MV-4-11 (cell line): ENCODE measurements at regions not wholly inside any gene's neighbourhood (a gene's known extent, or its start where the extent isn't known, plus 50 kb on each side); places are given as distances from the start of the nearest gene placed in this dataset.

Source experiments
- DNase-seq: peaks from one replicate; lab custom pipeline; 2025; lab: John Stamatoyannopoulos, UW

DNA sequence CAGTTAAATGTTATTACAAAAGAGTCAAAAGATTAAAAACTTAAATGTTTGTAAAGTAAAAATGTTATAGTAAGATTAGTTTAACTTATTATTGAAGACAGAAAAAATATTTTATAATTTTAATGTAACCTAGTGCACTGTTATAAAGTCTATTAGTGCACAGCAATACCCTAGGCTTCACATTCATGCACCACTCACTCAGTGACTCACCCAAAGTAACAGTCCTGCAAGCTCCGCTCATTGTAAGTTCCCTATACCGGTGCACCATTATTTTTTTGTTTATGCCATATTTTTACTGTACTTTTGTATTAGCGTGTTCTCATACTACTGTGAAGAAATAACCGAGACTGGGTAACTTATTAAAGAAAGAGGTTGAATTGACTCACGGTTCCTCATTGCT, 759.7 kb upstream of the CDH7 start:
- no peak for DNase-seq

DNA sequence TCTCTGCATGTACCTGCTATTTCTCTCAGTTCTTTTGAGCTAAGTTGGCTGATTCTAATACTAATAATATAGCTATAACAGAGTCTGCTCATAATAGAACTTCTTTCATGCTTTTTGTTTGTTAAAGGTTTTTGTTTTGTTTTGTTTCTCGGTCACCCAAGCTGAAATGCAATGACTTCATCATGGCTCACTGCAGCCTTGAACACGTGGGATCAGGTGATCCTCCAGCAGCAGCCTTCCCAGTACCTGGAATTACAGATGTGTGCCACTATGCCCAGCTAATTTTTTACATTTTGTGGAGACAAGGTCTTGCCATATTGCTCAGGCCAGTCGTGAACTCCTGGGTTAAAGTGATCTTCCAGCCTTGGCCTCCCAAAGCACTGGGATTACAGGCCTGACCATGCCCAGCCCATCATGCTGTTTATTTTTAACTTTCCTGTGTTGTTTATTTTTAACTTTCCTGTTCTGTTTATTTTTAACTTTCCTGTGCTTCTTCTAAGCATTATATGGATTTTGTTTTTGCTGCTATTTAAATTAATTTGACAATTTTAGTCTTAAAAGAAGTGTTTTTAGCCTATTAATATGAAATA, 763.8 kb upstream of the CDH7 start:
- no peak for DNase-seq

DNA sequence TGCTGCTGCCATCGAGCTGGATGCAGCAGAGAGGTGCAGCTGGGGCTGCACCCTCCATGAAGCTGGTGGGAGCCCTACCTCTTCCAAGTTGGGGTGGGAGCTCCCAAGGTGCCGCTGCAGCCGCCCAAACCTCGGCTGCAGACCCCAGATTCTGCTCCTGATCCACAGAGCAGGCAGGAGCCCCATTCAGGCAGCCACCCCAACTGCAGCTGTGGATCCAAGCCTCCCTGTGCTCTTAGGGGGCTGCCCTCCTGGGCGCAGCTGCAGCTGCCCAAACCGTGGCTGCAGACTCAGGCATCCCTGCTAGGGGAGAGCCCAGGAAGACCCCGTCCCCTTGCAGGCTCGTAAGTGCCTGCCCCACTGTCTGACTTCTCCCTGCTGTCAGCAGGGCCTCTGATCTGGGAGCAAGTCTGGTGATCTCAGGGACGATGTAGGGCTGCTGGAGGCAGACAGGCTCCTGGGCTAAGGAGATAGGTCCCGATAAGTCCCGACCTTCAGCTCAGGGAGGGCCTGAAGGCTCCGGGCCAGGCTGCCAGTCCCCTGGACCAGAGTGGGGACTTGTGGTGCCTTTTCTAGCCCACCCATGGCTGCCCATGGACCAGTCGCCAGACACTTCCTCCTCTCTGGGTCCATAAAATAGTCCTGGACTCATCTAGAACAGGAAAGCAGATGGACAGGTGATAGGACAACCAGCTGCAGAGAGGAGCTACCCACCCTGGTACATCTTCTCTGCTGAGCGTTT, 767.1 kb upstream of the CDH7 start:
- DNase-seq, result no peak

DNA sequence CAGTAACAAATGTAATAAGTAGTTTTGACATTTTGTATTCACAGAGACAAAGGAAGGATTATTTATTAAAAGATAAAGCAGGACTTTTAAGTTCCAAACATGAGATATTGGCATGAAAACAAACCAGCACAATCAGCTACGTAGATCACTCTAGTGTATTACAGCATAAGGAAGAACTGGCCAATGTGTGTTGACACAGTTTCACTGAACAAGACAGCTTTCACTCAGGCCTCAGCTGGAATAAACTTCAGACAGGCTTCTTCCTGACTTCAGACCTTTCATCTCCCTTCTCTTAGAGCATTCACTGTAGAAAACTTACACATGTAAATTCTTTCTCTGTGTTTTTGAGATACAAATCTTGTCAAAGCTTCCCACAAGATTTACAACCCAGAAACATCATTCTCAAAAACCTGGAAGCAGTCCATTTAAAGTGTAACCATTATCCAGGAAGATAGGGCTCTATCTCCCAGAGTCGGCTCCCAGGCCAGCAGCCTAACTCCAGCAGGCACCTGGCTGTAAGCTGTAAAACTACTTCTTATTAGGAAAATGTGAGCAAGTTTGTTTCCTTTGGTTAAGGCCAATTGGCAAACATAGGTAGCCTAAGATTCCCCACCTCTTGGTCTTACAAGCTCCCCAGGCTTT, 768.3 kb upstream of the CDH7 start:
- DNase-seq, result no peak

DNA sequence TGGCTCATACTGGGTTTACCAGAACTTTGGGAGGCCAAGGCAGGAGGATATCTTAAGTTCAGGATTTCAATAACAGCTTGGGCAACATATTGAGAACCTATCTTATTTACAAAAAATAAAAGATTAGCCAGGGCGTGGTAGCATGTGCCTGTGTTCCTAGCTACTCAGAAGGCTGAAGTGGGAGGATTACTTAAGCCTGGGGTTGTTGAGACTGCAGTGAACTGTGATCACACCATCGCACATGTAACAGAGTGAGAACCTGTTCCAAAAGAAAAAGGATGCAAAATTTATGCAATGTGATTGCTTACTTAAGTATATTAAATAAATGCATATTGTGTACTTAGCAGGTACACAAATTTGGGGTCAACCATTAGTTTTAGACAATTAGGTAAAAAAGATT, 768.9 kb upstream of the CDH7 start:
- no peak for DNase-seq

DNA sequence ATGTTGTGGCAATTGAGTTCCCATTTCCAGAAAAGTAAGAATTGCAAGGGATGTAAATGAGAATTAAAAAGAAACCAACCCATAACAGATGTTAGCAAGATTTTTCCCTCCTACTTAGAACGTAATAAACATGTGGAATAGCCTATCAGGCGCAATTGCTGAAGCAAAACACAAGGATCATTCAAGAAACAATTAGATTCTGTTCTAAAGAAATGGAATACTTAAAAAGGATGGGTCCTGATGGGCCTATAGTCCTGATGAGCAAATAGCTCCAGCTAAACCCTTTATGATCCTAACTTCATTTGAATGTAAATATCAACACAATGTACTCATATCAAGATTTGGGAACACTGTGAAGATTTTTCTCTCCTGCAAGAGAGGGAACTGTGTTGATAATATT, 771.0 kb upstream of the CDH7 start:
- DNase-seq, result no peak

DNA sequence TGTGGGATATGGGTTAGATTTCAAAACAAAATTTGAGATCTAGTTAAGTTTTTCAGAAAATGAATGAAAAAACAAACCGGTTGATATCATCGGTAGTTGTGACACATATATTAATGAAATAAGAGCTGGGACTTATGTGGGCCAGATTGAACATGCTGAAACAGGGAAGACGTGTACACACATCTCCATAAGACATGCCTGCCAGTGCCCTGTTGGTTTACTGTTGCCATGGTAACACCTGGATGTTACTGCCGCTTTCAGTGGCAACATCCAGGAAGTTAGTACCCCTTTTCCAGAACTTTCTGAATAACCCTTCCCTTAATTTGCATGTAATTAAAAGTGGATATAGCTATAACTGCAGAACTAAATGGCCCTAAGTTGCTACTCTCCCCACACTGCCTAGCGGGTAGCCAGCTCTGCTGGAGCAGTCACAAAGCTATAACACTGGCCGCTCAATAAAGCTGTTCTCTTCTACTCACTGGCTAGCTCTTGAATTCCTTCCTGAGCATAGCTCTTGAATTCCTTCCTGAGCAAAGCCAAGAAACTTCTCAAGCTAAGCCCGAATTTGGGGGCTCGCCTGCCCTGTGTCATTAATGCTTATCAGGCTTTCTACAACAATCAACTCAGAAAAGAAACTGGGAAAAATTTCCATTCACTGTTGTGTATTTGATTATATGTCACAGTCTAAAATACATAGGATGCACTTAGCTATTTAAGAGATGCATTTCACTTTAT, 776.3 kb upstream of the CDH7 start:
- DNase-seq, result no peak

DNA sequence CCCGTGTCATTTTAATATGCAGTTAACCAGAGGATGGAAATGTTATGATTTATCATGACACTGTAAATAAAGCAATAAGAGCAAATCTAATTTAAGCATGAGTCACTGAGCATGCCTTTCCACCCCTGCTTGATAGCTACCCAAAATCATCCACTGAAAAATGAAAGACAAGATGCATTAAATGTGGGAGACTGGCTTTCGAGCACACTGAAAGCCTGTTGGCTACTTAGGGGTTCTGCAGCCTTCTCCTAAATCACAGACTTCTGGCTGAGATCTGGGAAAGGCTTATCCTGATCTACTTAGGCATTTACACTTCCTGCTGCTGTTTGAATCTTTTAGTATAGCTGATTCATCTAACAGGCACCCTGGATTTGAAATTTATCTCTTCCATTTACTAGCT, 778.3 kb upstream of the CDH7 start:
- DNase-seq, result no peak

DNA sequence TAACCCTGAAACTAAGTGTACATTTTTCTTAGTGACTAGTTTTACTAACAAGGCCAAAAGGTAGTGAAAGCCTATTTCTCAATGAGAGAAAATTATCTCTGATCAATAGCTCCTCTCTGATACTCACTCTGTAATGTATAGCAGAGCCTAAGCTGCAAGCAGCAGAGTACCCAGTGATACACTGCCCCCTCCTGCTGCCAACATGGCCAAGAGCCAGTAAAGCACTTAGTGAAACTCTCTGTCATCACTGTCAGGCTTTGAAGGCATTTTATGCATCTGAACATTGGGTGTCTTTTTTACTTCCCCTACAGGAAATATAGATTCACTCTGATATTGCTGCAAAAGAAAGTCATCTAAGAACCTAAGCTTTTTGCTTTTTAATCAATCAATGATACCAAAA, 784.1 kb upstream of the CDH7 start:
- no peak for DNase-seq

DNA sequence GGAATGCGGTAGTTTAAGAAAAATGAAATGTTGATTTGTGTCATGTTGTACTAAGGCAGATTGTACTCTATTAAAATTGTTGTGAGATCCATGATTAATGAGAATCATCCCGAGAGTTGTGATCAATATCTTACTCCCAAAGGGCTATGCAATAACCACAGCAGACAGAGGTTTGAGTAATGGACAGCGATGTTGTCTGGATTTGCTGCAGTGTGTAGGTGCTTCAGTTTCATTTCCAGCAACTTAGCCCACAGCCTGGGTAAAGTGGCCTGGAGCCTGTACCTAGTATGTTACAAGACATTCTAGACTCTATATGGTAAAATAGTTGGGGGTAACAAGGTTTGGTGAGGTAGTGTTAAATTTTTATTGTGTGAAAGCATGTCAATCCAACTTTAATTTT, 794.3 kb upstream of the CDH7 start:
- DNase-seq, result no peak

DNA sequence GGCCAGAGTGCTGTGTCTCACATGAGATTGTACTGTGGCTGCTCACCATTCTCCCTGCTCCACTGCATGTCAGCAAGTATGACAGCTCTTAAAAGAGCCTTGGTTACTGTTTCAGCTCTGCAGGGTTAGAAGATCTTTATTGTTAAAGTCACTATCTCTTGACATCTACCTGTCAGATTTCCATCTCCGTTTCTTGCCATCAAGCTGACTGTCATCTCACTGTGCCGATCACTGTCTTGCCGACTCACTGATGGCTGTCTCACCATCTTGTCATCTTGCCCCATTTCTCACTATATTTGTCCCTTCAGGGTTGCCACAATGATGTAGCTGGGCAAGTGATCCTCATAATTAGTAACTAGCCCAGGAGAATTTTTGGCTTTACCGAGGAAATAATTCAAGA, 800.9 kb upstream of the CDH7 start:
- no peak for DNase-seq

DNA sequence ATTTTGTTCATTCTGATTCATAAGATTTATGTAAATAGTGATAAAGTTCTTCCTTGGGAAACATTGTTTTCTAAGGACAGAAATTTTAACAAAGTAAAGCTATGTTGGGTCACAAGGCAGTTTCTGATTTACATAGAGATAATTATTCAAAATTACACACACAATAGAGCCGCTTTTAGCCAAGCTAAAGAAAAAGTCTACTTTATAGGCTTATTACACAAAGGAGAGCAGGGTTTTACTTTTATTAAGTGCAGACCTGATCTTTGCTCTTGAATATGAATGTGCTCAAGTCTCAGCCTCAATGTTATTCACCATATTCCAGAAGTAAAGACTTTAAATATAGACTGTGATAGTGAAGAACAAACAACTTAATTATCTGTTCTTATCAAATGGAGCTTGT, 787.8 kb upstream of the LINC00305 start:
- no peak for DNase-seq

DNA sequence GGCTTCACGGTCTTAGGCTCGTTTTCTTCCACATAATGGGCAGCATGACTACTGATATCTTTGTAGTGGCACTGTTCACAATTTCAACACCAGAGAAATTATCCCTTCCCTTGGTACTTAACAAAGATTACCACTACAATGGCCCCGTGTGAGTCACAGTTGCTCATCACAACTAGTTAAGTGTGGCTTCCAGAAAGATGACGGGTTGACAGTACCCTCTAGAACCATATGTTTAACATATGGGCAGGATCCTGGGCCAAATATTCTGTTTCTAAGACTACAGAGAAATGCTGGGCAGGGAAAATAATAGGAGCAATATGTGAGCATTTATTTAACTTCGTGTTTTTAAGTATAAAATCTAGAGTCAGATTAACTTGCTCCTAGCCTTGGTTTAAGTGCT, 780.1 kb upstream of the LINC00305 start:
- no peak for DNase-seq

DNA sequence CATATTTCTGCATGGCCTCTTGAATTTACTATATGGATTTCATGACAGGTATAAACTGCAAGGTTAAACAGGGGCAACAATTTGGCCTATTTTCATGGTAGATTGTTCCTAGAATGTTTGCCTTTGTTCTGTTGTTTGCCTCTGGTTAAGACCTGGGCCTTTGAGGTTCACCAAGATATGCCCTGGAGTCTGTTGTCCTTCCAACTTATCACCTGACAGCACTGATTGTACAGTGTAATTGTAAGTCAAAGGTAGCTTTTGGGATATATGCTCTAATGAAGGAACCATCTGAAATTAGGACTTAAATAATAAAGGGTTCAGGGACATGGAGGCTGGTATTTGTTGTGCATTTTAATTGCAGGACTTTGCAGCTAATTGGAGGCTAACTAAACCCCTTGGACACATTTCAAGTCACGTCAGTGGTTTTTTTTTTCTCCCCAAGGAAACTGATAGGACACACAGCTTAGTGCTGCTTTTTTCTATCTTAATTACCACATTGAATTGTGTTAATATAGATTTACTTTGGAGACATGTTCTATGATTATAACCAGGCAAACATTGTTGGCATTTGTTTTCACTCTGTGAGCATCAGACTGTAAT, 771.2 kb upstream of the LINC00305 start:
- no peak for DNase-seq

DNA sequence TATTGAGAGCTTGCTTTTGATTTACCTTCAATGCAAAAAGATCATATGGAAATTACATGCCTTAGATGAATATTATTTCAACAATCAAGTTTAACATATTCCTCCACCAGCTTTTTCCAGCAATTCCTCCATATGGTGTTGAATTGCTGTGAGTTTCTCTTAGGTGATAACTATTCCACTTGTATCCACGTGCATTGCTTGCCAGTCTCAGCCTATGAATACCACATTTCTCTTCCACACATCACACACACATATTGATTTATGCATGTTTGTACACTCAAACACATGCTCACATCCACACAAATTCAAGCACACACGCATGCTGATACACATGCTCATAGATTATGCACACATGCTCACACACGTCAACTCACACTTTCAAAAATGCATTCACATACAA, 770.0 kb upstream of the LINC00305 start:
- no peak for DNase-seq

DNA sequence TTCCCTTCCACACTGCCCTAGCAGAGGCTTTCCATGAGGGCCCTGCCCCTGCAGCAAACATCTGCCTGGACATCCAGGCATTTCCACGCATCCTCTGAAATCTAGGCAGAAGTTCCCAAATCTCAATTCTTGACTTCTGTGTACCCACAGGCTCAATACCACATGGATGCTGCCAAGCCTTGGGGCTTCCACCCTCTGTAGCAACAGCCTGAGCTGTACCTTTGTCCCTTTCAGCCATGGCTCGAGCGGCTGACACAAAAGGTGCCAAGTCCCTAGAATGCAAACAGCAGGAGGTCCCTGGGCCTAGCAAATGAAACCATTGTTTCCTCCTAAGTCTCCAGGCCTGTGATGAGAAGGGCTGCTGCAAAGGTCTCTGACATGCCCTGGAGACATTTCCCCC, 744.5 kb upstream of the LINC00305 start:
- DNase-seq, result no peak

DNA sequence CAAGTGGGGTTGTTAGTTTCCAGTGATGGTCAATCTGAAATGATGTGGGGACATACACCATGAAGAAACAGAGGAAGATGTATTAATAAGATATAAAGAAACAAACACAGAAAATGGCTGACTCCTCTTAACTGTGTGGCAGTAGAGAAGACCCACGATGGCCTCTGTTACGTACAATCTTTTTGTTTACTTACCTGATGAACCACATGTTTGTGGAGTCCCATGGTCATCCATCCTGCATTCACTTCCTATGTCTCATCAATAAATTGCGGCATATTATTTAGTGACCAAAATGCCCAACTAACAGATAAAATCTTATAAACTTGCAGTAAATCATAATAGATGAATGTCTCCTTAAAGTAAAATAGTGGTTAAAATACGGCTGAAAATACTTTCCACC, 740.1 kb upstream of the LINC00305 start:
- DNase-seq, result no peak

DNA sequence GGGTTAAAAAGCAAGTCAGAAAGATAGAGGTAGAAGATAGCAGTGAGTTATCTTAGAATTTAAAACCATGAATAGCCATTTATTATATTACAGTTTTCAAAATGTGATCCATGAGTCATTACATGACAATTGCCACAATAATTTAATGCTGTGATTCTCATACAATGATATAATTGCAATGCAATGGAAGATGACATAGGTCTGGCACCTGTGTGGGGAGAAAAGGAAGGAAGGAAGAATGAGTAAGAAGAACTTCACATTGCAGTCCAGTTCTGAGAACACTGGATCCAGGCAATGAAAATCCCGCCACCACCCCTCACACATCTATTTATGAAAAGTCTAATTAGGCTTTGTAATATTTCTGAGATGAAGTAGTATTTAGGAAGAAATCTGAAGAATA, 738.1 kb upstream of the LINC00305 start:
- no peak for DNase-seq

DNA sequence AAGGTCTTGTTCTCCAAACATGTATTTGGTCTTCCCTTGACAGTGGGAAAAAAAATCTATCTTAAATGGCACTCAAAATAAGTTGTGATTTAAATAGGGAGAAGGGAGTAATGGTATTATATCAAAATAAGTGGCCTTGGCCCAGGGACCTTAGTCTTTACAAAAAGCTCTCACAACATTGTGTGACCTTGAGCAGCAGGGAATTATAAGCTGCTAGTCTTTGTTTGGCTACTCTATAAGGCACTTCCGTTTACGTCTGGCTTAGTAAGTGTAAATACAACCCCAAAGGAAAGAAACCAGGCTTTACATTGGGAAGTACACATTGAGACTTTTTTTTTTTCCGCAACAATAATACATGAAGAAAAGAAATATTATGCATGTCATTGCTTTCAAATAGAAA, 734.0 kb upstream of the LINC00305 start:
- DNase-seq, result no peak

DNA sequence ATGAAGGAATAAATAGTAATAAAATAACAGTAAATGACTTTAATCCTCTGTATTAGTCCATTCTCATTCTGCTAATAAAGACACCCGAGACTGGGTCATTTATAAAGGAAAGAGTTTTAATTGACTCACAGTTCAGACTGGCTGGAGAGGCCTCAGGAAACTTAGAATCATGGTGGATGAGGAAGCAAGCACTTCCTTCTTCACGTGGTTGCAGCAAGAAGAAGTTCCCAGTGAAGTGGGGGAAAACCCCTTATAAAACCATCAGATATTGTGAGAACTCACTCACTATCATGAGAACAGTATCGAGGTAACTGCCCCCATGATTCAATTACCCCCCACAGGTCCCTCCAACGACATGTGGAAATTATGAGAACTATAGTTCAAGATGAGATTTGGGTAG, 727.9 kb upstream of the LINC00305 start:
- no peak for DNase-seq

DNA sequence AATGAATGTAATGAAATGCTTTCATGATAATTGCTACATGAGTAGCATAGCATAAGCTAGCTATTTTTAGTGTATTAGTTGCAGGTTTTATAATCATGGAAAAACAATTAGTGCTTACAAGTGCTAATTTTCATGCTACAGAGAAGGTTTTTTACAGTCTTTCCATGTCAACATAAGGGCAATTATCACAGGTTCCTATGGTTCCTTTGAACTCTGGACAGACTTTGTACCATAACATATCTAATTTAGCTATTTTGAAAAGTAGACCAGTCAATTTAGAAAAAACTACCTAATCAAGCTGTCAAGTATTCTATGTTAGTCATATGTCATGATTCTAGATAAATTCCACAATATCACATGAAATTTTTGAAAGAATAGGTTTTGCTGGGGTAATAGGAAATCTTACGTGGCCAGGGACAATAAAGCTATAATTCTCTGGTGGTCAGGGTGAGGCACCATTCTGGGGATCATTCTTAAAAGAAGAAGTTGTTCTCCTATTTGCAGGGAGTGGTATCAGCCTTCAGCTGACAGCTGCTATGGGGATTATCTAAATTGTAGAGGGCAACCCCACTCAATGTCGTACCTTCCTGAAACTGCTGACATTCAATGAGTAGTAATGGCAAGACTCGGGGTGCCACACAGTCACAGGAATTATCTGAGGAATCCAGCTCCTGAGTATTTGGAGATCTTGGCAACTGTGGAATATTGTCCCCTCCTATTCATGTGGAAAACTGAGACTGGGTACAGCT, 724.0 kb upstream of the LINC00305 start:
- no peak for DNase-seq

DNA sequence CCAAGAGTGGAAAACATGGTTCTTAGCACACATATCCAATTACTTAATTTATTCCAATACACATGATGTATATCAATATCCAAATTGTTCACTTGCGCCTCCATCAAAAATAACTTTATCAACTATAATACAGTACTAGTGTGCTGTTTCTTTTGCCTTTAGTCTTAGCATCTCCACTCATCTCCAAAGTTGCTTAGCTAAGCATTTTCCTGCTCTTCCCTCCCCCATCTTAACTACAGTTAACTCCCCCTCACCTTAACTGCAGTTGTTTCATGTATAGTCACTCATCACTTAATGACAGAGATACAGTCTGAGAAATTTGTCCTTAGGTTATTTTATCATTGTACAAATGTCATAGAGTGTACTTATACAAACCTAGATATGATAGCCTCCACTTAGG, 705.2 kb upstream of the LINC00305 start:
- no peak for DNase-seq
